Tibial nerve (tissue), 4 donors: ENCODE measurements at regions not wholly inside any gene's neighbourhood (a gene's known extent, or its start where the extent isn't known, plus 50 kb on each side); places are given as distances from the start of the nearest gene placed in this dataset.

ENCODE experiments used
- CTCF ChIP-seq, 5 experiments: fragments of 200-600 bp in 3 of 5; fragments of 450-650 bp in 2 of 5; sonication (generic) in 3 of 5; IDR thresholded peaks; one replicate each; pipeline ENCODE4 v1.5.1; 2016 to 2019; ENCODE audit warnings: antibody characterized with exemption in 5 of 5, mild to moderate bottlenecking in 3 of 5, moderate library complexity in 2 of 5
- EP300 ChIP-seq, 2 donors: sonication (generic); formaldehyde crosslinking; IDR thresholded peaks; one replicate each; pipeline ENCODE4 v1.6.1; 2017; ENCODE audit warnings: antibody characterized with exemption in 2 of 2, mild to moderate bottlenecking in 1 of 2
- POLR2A ChIP-seq, 2 donors: fragments of 450-650 bp; IDR thresholded peaks; one replicate each; pipeline ENCODE4 v1.6.1; 2017; ENCODE audit warnings: antibody characterized with exemption in 2 of 2, mild to moderate bottlenecking in 2 of 2, moderate library complexity in 2 of 2

GRCh38 chr5:4533457-4534105, 606.5 kb upstream of the ADAMTS16 start:
- no peak for TF ChIP-seq CTCF (IDR thresholded peaks at IDR 0.05)
- no peak for TF ChIP-seq EP300 (IDR thresholded peaks at IDR 0.05)
- TF ChIP-seq POLR2A (IDR thresholded peaks at IDR 0.05): no peak
